Glomerular visceral epithelial cell (primary cell): ENCODE measurements at regions not wholly inside any gene's neighbourhood (a gene's known extent, or its start where the extent isn't known, plus 50 kb on each side); places are given as distances from the start of the nearest gene placed in this dataset.

Experiments
- DNase-seq: peaks from one replicate; pipeline ENCODE4 v3.0.0-alpha.2; 2016; ENCODE audit errors: extremely low spot score

- no peak for DNase-seq
These were observed 77.6 kb downstream of the RIPK4 start for GRCh38 chr21:41689289-41689583.

- no peak for DNase-seq
These were observed 79.2 kb downstream of the RIPK4 start for GRCh38 chr21:41687633-41688032.

- DNase-seq = no peak
These were observed 80.2 kb downstream of the RIPK4 start for GRCh38 chr21:41686664-41687063.

- DNase-seq = no peak
These were observed 81.2 kb downstream of the RIPK4 start for GRCh38 chr21:41685511-41686149.

GRCh38 chr21:41684381-41685245 is 82.2 kb downstream of the RIPK4 start:
- peak; percentile 68 for DNase-seq

GRCh38 chr21:41683815-41684214 is 83.0 kb downstream of the RIPK4 start:
- DNase-seq = no peak

GRCh38 chr21:41682719-41683179 is 84.1 kb downstream of the RIPK4 start:
- no peak for DNase-seq

- DNase-seq = no peak
These were observed 84.7 kb downstream of the RIPK4 start for GRCh38 chr21:41681939-41682718.

GRCh38 chr21:41681348-41681801 is 85.5 kb downstream of the RIPK4 start:
- no peak for DNase-seq

GRCh38 chr21:41680444-41681347 is 86.2 kb downstream of the RIPK4 start:
- no peak for DNase-seq

GRCh38 chr21:41678924-41679318 is 87.9 kb downstream of the RIPK4 start:
- DNase-seq = peak; percentile 98

GRCh38 chr21:41678016-41678923 is 88.6 kb downstream of the RIPK4 start:
- DNase-seq = peak; percentile 86

GRCh38 chr21:41677671-41678015 is 89.2 kb downstream of the RIPK4 start:
- peak; percentile 85 for DNase-seq

GRCh38 chr21:41676198-41676597 is 90.7 kb downstream of the RIPK4 start:
- no peak for DNase-seq

- DNase-seq = no peak
These were observed 91.3 kb downstream of the RIPK4 start for GRCh38 chr21:41675574-41675973.

GRCh38 chr21:41674402-41674801 is 92.5 kb downstream of the RIPK4 start:
- no peak for DNase-seq

- DNase-seq = no peak
These were observed 93.1 kb downstream of the RIPK4 start for GRCh38 chr21:41673596-41674335.

- no peak for DNase-seq
These were observed 93.8 kb downstream of the RIPK4 start for GRCh38 chr21:41673071-41673470.

- no peak for DNase-seq
These were observed 94.3 kb downstream of the RIPK4 start for GRCh38 chr21:41672543-41672915.
